ENCODE measurements at regions not wholly inside any gene's neighbourhood (a gene's known extent, or its start where the extent isn't known, plus 50 kb on each side); places are given as distances from the start of the nearest gene placed in this dataset.

DNA sequence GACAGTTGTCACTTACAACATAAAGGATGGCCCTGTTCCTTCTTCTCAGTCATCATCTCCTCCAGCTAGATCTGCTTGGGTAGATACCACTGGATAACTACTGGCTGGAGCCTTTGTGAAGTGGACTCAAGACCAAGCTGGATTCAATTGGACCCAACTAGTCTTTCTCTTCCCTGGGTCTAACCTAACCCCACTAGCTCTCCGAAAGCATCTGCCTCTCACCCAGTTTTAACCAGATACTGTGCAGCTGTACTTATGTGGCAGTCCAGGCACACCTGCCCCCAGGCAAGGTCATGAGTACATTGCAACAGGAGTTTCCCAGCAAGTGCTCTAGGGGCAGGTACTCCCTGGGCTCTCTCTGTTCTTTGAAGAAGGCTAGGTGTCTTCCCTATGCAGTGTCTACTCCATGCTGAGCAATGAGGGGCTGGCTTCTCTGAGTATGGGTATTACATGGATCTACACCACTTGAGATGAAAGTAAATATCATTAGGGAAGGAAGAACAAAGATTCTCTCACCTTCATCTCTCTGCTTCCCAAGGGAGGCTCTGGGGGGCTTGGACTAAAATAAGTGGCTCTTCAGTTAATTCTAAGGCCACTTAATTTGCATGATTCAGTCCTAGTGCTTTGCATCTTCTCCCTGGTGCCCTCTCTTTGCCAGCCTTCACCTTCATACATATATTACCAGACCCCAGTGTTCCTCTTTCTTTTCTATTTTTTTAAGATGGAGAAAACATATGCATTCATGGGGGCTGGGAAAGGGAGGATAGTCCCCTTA lies 236.1 kb downstream of the NXPE2 start:
- H3K79me2 ChIP-seq (ENCODE audit: low read length), result no peaks in the 10 kb centered on the region
- H4K20me1 ChIP-seq (ENCODE audit: low read length), result no peaks in the 10 kb centered on the region
- no peak overlapping the region for H3K4me3 ChIP-seq (ENCODE audit: low read length)
- no peaks in the 10 kb centered on the region for H3K4me1 ChIP-seq (ENCODE audit: insufficient read depth, low read length)
- no peaks in the 10 kb centered on the region for H3K27me3 ChIP-seq (ENCODE audit: low read length)
- DNase-seq (no peak), ATAC-seq (no peak)
- TF ChIP-seq EZH2phosphoT487 (IDR thresholded peaks at IDR 0.05; ENCODE audit: borderline replicate concordance, low read length) (no peak), CTCF (conservative IDR thresholded peaks at IDR 0.05; ENCODE audit: low read depth, low read length) (no peak), EZH2 (IDR thresholded peaks at IDR 0.05; ENCODE audit: low read length, unreplicated experiment) (no peak)
- H2AFZ ChIP-seq (ENCODE audit: low read length), result no peak overlapping the region
- H3K9me2 ChIP-seq (replicated peaks; ENCODE audit: low read length), result no peaks in the 10 kb centered on the region
- H3F3A ChIP-seq (ENCODE audit: low read length, unreplicated experiment), result no peaks in the 10 kb centered on the region
- H3K4me2 ChIP-seq (ENCODE audit: low read length), result no peak overlapping the region
- no peak overlapping the region for H3K27ac ChIP-seq (ENCODE audit: low read length)
- peaks cover 36% of the 10 kb centered on the region for H3K9me3 ChIP-seq (ENCODE audit: low read length)
- intact Hi-C loops (cut with micrococcal nuclease), result no loop called here
- POLR2A ChIA-PET (ENCODE audit: unreplicated experiment), result no interaction called here
- BruUV-seq (replicated peaks), result no TSS peak
- CTCF ChIA-PET, result no interaction called here
- no peaks in the 10 kb centered on the region; the same call in 1 of the 2 replicates for H3K36me3 ChIP-seq (ENCODE audit: low read depth, low read length)
- no peak overlapping the region for H3K9ac ChIP-seq (ENCODE audit: low read length)

- no TSS peak for BruUV-seq (replicated peaks)
- Histone ChIP-seq H3K79me2 (ENCODE audit: low read length) (no peaks in the 10 kb centered on the region), H3F3A (ENCODE audit: low read length, unreplicated experiment) (no peaks in the 10 kb centered on the region), H3K4me3 (ENCODE audit: low read length) (no peak overlapping the region), H3K9me2 (replicated peaks; ENCODE audit: low read length) (no peaks in the 10 kb centered on the region), H3K9me3 (ENCODE audit: low read length) (peaks cover 25% of the 10 kb centered on the region), H3K4me2 (ENCODE audit: low read length) (no peak overlapping the region), H3K27ac (ENCODE audit: low read length) (no peak overlapping the region), H3K36me3 (ENCODE audit: low read depth, low read length) (no peaks in the 10 kb centered on the region; the same call in 1 of the 2 replicates), H3K27me3 (ENCODE audit: low read length) (no peaks in the 10 kb centered on the region), H3K4me1 (ENCODE audit: insufficient read depth, low read length) (no peaks in the 10 kb centered on the region), H4K20me1 (ENCODE audit: low read length) (no peaks in the 10 kb centered on the region), H2AFZ (ENCODE audit: low read length) (no peak overlapping the region), H3K9ac (ENCODE audit: low read length) (no peak overlapping the region)
- intact Hi-C loops (cut with micrococcal nuclease), result no loop called here
- ChIA-PET POLR2A (ENCODE audit: unreplicated experiment) (no interaction called here), CTCF (no interaction called here)
- no peak for DNase-seq
- ATAC-seq, result no peak
- TF ChIP-seq CTCF (conservative IDR thresholded peaks at IDR 0.05; ENCODE audit: low read depth, low read length) (no peak), EZH2phosphoT487 (IDR thresholded peaks at IDR 0.05; ENCODE audit: borderline replicate concordance, low read length) (no peak), EZH2 (IDR thresholded peaks at IDR 0.05; ENCODE audit: low read length, unreplicated experiment) (no peak)
Measured at GRCh38 chr11:114915871-114916805, 237.8 kb downstream of the NXPE2 start.

All from PC-3 (cell line).